HS-5 (cell line): ENCODE measurements at regions not wholly inside any gene's neighbourhood (a gene's known extent, or its start where the extent isn't known, plus 50 kb on each side); places are given as distances from the start of the nearest gene placed in this dataset.
"Not testable (repeated sequence)": the region's sequence is repeated elsewhere in the genome, so short reads cannot be mapped to it uniquely, and the experiment has no call there.

ENCODE experiments used
- DNase-seq: peaks from one replicate; pipeline ENCODE4 v3.0.0-alpha.2; 2012; ENCODE audit warnings: low read depth

- DNase-seq: no peak
Measured at GRCh38 chr20:12581644-12582289, 427.0 kb upstream of the SPTLC3 start.

GRCh38 chr20:12582710-12583109, 426.1 kb upstream of the SPTLC3 start:
- not testable (repeated sequence) for DNase-seq

DNA sequence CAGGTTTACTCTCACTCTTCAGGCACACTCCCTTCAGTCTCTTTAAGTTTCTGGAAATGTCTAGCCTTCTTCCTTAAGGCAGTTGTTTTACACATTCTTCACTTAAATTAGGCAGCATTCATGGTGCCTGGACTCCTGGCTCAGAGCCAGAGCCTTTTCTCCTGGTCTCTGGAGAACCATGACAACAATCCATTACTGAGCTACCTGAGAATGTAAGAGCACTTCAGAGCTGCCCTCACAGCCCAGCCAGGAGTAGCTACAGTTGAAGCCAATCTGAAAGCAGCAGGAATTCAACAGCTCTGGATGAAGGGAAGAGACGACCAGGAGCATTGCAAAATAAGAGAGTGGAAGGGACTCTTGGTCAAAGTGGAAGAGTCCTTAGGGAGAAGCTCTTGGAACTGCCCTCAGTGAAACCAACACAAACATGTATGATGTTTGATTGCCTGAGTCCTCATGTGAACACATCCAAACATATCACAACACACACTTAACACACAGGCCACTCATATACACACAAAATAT, 416.8 kb upstream of the SPTLC3 start:
- DNase-seq: no peak

DNA sequence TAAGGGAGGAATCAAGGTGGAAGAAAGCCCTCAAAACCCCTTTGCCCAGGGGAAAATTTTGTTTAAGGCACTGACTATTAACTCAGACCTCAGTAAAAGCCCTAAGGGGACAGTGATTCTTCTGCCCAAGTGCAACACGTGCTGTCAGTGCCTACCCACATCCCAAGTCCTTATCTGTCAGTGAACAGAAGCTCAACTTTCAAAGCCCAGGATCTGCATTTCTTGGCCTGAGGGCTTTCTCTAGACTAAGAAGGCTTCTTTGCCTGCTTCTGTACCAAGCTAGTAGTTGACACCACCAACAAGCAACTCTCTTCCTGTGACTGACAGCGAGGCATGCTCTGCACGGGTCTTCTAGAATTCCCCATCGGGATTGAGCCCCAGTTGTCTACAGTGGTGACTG, 416.0 kb upstream of the SPTLC3 start:
- no peak for DNase-seq

GRCh38 chr20:12593342-12593873, 415.4 kb upstream of the SPTLC3 start:
- no peak for DNase-seq

- DNase-seq: no peak
Measured at GRCh38 chr20:12594410-12595088, 414.2 kb upstream of the SPTLC3 start.

GRCh38 chr20:12595841-12596240, 412.9 kb upstream of the SPTLC3 start:
- DNase-seq: no peak

- no peak for DNase-seq
Measured at GRCh38 chr20:12596863-12597262, 411.9 kb upstream of the SPTLC3 start.

DNA sequence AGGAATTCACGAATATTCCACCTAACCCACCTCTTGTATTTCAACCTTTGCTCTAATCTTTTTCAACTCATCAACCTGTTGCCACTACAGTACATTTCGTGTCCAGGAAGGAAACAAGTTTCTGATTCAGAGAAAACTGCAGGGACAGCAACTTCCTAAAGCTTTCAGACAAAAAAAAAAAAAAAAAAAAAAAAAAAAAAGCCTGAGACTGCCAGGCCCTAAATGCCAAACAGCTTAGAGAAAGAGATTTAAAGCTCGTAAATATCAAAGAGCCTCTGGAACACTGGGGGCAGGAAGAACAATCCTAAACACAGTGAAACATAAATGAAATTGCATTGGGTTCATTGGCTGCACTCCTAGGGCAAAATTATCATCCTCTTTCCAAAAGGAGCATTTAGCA, 411.2 kb upstream of the SPTLC3 start:
- DNase-seq: no peak

- DNase-seq: no peak
Measured at GRCh38 chr20:12598894-12599293, 409.9 kb upstream of the SPTLC3 start.

DNA sequence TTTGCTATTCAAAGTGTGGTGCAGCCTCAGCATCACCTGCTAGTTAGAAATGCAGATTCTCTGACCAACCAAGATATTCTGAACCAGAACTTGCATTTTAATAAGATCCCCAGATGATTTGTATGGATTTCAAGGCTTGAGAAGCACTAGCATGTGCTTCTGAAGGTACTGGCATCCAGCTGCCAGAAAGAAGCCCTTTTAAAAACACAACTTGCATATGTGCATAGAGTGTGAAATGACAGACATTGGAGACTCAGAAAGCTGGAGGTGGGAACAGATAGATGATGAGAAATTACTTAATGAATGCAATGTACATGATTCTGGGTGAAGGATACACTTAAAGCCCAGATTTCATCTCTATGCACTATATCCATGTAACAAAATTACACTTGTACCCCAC, 409.3 kb upstream of the SPTLC3 start:
- no peak for DNase-seq

DNA sequence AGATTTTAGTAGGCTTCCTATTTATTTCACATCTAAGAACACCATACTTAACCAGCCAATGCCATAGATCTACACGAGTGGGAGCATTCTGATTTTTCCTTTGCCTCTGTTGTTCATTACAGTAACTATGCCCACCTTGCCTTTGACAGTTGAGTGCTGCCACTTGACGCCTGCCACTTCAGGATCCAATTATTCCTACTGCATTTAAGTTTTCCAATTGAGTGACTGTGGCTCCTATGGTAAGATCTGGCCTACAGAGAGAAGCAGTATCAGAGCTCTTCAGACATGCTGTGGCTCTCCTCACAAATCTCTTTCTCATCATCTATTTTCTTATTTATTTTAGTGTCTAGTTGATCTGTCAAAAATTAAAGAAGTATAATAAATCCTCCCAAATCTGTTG, 403.0 kb upstream of the SPTLC3 start:
- DNase-seq: no peak

DNA sequence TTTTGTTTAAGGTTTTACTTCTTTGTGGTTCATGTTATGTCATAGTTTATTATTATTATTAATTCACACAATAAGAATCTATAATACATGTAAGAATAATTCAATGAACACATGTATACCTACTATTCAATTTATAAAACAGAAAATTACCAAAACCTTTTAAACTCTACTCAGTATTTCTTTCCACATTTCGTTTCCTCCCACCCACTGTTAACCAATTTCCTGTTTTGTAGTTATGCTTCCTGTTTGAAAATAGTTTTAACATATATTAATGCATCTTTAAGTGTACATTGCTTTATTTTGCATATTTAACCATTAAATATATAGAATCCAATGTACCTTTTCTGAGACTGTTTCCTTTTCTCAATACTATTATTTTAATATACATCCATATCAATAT, 397.9 kb upstream of the SPTLC3 start:
- DNase-seq: no peak

DNA sequence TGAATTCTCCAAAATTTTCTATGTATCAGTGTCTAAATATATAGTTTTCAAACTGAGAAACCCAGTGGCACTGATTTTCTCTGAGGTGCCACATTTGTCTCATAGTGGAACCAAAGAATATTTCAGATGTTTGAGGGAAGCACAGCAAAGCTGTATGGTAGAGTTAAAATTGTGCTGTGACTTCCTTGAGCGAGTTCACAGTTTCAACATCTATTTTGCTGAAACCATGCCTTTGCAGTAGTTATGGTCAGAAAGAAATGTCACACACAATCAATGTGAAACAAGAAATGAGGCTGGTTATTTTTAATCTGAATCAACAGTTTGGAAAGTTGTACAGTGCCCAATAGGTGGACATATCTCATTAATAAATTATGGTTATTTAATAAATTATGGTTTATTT, 394.0 kb upstream of the SPTLC3 start:
- no peak for DNase-seq

DNA sequence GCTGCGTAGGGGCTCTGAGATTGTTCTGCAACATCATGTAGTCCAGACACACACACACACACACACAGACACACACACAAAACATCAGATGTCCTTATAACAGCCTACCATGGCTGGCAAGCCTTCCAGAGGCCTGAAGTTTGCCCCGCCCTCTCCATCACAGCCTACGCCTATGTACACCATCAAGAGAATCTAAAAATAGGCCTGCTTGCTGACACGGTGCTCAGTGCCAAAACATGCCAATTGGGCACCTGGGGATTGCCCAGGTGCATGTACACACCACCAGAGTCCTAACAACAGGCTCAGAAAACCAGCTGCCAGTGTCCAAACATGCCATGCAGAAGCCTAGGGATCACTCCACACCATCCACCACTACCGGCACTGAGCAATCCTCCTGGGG, 391.7 kb upstream of the SPTLC3 start:
- DNase-seq: no peak

DNA sequence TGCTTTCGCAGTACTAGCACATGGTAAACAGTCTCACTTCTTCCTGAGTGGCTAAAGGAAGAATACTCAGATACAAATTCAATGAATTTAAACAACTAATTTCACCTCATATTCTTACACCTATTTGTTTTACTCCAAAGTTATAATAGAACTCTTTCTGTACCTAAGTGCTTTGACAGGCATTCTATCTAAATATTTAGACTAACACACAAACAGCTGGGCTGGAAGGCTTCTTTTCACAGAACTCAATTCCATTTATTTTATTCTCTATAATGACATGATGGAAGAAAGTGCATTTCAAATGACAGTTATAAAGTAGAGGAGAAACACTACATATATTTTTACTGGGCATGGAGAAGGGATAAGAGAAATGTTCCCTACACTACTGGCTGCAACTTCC, 384.9 kb upstream of the SPTLC3 start:
- DNase-seq: no peak

DNA sequence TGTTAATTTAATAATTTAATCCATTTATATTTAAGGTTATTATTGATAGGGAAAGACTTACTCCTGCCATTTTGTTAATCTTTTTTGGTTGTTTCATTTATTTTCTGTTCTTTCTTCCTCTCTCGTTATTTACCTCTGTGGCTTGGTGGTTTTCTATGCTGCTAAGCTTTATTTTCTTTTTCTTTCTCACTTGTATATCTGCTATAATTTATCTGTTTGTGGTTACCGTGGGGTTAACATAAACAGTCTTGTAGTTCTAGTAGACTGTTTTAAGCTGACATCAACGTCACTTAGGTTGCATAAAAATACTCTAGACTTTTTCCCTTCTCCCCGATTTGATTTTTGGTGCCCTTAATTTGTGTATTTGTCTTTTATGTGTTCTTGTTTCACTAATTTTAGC, 381.3 kb upstream of the SPTLC3 start:
- no peak for DNase-seq

- DNase-seq: no peak
Measured at GRCh38 chr20:12638633-12639312, 370.0 kb upstream of the SPTLC3 start.

- DNase-seq: no peak
Measured at GRCh38 chr20:12640251-12640650, 368.5 kb upstream of the SPTLC3 start.

GRCh38 chr20:12641619-12642018, 367.2 kb upstream of the SPTLC3 start:
- DNase-seq: no peak

- DNase-seq: no peak
Measured at GRCh38 chr20:12644461-12644860, 364.3 kb upstream of the SPTLC3 start.

- DNase-seq: no peak
Measured at GRCh38 chr20:12649234-12649633, 359.5 kb upstream of the SPTLC3 start.

GRCh38 chr20:12653642-12654041, 355.1 kb upstream of the SPTLC3 start:
- DNase-seq: no peak
